ENCODE measurements at regions not wholly inside any gene's neighbourhood (a gene's known extent, or its start where the extent isn't known, plus 50 kb on each side); places are given as distances from the start of the nearest gene placed in this dataset.

DNA sequence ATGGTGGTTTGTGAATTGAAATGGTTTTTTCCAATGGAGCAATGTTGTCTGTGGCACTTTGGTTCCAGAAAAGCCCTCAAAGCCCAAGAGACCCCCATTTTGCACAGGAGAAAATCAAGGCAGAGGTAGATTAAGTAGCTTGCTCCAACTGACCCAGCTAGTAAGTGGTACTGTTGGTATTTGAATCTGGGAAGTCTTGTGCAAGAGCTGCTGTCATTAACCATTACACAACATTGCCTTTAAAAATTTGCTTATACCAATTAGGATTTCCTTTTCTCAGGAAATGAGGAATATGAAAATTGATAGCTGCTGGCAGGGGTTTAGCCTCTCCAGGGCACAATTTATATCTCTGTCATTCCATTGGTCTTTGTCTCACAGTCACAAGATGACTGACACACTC is 102.4 kb upstream of the UBE3A start:
- H3K4me2 ChIP-seq (ENCODE audit: low read depth, low read length, poor library complexity, severe bottlenecking), result no peak overlapping the region
- H4K20me1 ChIP-seq (ENCODE audit: insufficient read depth, low read length, poor library complexity, severe bottlenecking), result no peaks in the 10 kb centered on the region
- H3K36me3 ChIP-seq (ENCODE audit: insufficient read depth, low read length), result no peaks in the 10 kb centered on the region
- no peaks in the 10 kb centered on the region for H3K27me3 ChIP-seq (ENCODE audit: insufficient read depth, low read length, poor library complexity, severe bottlenecking)
- no peaks in the 10 kb centered on the region for H3K9me2 ChIP-seq (replicated peaks; ENCODE audit: low read depth, low read length)
- H3K4me3 ChIP-seq (ENCODE audit: low read length, poor library complexity, severe bottlenecking), result no peak overlapping the region
- H3F3A ChIP-seq (ENCODE audit: low read depth), result no peaks in the 10 kb centered on the region
- H3K79me2 ChIP-seq (ENCODE audit: insufficient read depth, low read length), result no peaks in the 10 kb centered on the region
- H3K4me1 ChIP-seq (ENCODE audit: insufficient read depth, low read length, poor library complexity, severe bottlenecking), result no peaks in the 10 kb centered on the region
- no peaks in the 10 kb centered on the region for H3K9me3 ChIP-seq (ENCODE audit: insufficient read depth, low read depth, low read length)
- no peak overlapping the region for H3K9ac ChIP-seq (ENCODE audit: low read depth, low read length, poor library complexity, severe bottlenecking)
- H2AFZ ChIP-seq (ENCODE audit: low read length), result no peak overlapping the region
- TF ChIP-seq EZH2phosphoT487 (IDR thresholded peaks at IDR 0.05; ENCODE audit: borderline replicate concordance), result no peak
- TF ChIP-seq, protein P1, sequence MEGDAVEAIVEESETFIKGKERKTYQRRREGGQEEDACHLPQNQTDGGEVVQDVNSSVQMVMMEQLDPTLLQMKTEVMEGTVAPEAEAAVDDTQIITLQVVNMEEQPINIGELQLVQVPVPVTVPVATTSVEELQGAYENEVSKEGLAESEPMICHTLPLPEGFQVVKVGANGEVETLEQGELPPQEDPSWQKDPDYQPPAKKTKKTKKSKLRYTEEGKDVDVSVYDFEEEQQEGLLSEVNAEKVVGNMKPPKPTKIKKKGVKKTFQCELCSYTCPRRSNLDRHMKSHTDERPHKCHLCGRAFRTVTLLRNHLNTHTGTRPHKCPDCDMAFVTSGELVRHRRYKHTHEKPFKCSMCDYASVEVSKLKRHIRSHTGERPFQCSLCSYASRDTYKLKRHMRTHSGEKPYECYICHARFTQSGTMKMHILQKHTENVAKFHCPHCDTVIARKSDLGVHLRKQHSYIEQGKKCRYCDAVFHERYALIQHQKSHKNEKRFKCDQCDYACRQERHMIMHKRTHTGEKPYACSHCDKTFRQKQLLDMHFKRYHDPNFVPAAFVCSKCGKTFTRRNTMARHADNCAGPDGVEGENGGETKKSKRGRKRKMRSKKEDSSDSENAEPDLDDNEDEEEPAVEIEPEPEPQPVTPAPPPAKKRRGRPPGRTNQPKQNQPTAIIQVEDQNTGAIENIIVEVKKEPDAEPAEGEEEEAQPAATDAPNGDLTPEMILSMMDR (conservative IDR thresholded peaks at IDR 0.05; ENCODE audit: low read length), result no peak

DNA sequence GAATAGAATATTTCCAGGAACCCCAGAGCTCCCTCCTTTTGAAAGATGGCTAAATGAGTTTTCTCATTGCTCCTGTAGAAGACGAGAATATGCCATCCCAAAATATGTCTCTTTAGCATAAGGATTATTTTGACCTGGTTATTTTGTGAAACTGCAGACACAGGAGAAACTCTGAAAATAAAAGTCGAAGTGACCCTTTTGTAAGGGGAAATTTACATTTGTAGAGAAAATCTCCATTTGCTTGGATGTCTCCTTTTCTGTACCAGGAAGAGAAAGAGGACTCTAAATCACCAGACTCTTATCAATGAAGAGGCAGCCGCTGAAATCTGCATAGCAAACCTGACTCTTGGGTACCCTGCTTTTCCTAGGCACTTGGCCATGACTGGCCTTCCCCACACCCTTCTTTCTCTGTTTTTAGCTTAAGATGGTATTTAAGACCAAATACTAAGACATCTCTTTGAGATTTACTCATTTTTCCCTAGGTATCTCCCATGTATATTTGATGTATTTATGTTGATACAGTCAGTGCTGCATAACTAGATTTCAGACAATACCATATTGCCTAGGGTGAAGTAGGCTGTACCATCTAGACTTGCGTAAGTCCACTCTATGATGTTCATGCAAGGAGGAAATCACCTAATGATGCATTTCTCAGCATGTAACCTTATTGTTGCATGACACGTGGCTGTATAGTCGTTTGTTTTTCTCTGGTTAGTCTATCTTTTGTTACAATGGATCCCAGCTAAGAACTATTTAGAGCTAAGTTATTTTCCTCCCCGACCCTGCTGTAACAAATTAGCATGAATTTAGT is 98.2 kb upstream of the UBE3A start:
- H3K4me3 ChIP-seq (ENCODE audit: low read length, poor library complexity, severe bottlenecking), result no peak overlapping the region
- H3K9me3 ChIP-seq (ENCODE audit: insufficient read depth, low read depth, low read length), result no peaks in the 10 kb centered on the region; the same call in 1 of the 2 replicates
- no peak overlapping the region for H3K4me2 ChIP-seq (ENCODE audit: low read depth, low read length, poor library complexity, severe bottlenecking)
- H3K9ac ChIP-seq (ENCODE audit: low read depth, low read length, poor library complexity, severe bottlenecking), result no peak overlapping the region
- no peaks in the 10 kb centered on the region for H3K36me3 ChIP-seq (ENCODE audit: insufficient read depth, low read length)
- no peaks in the 10 kb centered on the region for H3K4me1 ChIP-seq (ENCODE audit: insufficient read depth, low read length, poor library complexity, severe bottlenecking)
- no peaks in the 10 kb centered on the region for H3K79me2 ChIP-seq (ENCODE audit: insufficient read depth, low read length)
- H3K9me2 ChIP-seq (replicated peaks; ENCODE audit: low read depth, low read length), result no peaks in the 10 kb centered on the region
- H3F3A ChIP-seq (ENCODE audit: low read depth), result no peaks in the 10 kb centered on the region
- no peaks in the 10 kb centered on the region for H3K27me3 ChIP-seq (ENCODE audit: insufficient read depth, low read length, poor library complexity, severe bottlenecking)
- no peak overlapping the region for H2AFZ ChIP-seq (ENCODE audit: low read length)
- TF ChIP-seq EZH2phosphoT487 (IDR thresholded peaks at IDR 0.05; ENCODE audit: borderline replicate concordance), result no peak
- TF ChIP-seq, protein P1 (conservative IDR thresholded peaks at IDR 0.05; ENCODE audit: low read length), result no peak
- H4K20me1 ChIP-seq (ENCODE audit: insufficient read depth, low read length, poor library complexity, severe bottlenecking), result no peaks in the 10 kb centered on the region

DNA sequence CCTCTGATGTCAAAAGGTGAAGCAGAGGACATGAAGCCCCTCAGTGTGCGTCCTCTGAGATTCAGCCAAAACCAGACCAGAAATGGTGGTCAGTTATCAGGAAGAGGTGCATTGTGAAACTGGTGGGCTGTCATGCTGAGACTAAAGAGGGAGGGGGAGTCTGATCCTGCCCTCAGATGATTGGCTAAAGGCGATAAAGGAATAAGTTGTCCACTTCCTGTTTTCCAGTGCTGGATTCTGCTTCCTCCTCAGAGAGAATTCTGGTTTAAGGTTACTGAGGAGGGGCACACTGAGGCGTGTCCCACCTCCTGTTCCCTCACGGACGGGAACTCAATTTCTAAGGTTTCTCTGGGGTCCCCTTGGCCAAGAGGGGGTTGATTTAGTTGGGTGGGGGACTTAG is 97.0 kb upstream of the UBE3A start:
- H3F3A ChIP-seq (ENCODE audit: low read depth), result no peaks in the 10 kb centered on the region
- H3K9me3 ChIP-seq (ENCODE audit: insufficient read depth, low read depth, low read length), result no peaks in the 10 kb centered on the region; the same call in 1 of the 2 replicates
- H3K36me3 ChIP-seq (ENCODE audit: insufficient read depth, low read length), result no peaks in the 10 kb centered on the region
- H3K9ac ChIP-seq (ENCODE audit: low read depth, low read length, poor library complexity, severe bottlenecking), result no peak overlapping the region
- no peaks in the 10 kb centered on the region for H3K4me1 ChIP-seq (ENCODE audit: insufficient read depth, low read length, poor library complexity, severe bottlenecking)
- H3K9me2 ChIP-seq (replicated peaks; ENCODE audit: low read depth, low read length), result no peaks in the 10 kb centered on the region
- H3K27me3 ChIP-seq (ENCODE audit: insufficient read depth, low read length, poor library complexity, severe bottlenecking), result no peaks in the 10 kb centered on the region
- H2AFZ ChIP-seq (ENCODE audit: low read length), result no peak overlapping the region
- no peaks in the 10 kb centered on the region for H4K20me1 ChIP-seq (ENCODE audit: insufficient read depth, low read length, poor library complexity, severe bottlenecking)
- no peak for TF ChIP-seq EZH2phosphoT487 (IDR thresholded peaks at IDR 0.05; ENCODE audit: borderline replicate concordance)
- TF ChIP-seq, protein P1 (conservative IDR thresholded peaks at IDR 0.05; ENCODE audit: low read length), result no peak
- H3K4me3 ChIP-seq (ENCODE audit: low read length, poor library complexity, severe bottlenecking), result no peak overlapping the region
- no peak overlapping the region for H3K4me2 ChIP-seq (ENCODE audit: low read depth, low read length, poor library complexity, severe bottlenecking)
- H3K79me2 ChIP-seq (ENCODE audit: insufficient read depth, low read length), result no peaks in the 10 kb centered on the region

Data from Loucy (cell line).